ENCODE measurements at regions not wholly inside any gene's neighbourhood (a gene's known extent, or its start where the extent isn't known, plus 50 kb on each side); places are given as distances from the start of the nearest gene placed in this dataset.

DNA sequence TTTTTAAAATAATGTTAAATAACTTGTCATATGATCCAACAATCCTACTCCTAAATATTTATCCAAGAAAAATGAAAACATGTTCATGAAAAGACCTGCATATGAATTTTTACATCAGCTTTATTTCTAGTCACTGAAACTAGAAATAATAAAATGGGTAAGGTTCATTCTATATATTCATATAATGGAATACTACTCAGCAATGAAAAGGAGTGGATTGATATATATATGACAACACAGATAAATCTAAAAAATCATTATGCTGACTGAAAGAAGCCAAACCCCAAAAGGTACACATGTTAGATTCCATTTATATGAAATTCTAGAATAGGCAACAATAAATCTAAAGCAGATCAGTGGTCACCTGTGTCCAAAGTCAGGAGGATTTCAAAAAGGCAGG, 84.9 kb upstream of the PCBD1 start:
- peaks cover 18% of the 10 kb centered on the region for H3K9me3 ChIP-seq
- Mint-ChIP-seq H3K27ac (ENCODE audit: unreplicated experiment) (no peak overlapping the region), H3K9me3 (ENCODE audit: unreplicated experiment) (peaks cover 10% of the 10 kb centered on the region), H3K36me3 (ENCODE audit: insufficient read depth, unreplicated experiment) (no peaks in the 10 kb centered on the region), H3K4me1 (ENCODE audit: low read depth, unreplicated experiment) (no peaks in the 10 kb centered on the region), H3K4me3 (ENCODE audit: unreplicated experiment) (no peak overlapping the region), H3K27me3 (ENCODE audit: insufficient read depth, unreplicated experiment) (no peaks in the 10 kb centered on the region)
- H3K27me3 ChIP-seq (replicated peaks; ENCODE audit: control insufficient read depth, insufficient read depth, low read length) = no peaks in the 10 kb centered on the region
- no peak for DNase-seq
- ChIA-PET POLR2A (no interaction called here), CTCF (no interaction called here)
- intact Hi-C loops (cut with micrococcal nuclease; ENCODE audit: unreplicated experiment) = no loop called here
- peaks cover 7% of the 10 kb centered on the region; the same call in 1 of the 2 replicates for H3K4me1 ChIP-seq
- H3K36me3 ChIP-seq (ENCODE audit: control insufficient read depth, insufficient read depth, low read length) = no peaks in the 10 kb centered on the region
- H3K4me3 ChIP-seq (ENCODE audit: low read depth, low read length) = no peak overlapping the region
- TF ChIP-seq CTCF (IDR thresholded peaks at IDR 0.05; ENCODE audit: insufficient read depth in 1 of 2, low read depth in 1 of 2, low read length in 1 of 2, severe bottlenecking in 1 of 2, unreplicated experiment in 1 of 2) = no peak
- no TSS peak for BruUV-seq (replicated peaks)

GRCh38 chr10:70974351-70974901, 86.1 kb upstream of the PCBD1 start:
- no TSS peak for BruUV-seq (replicated peaks)
- Histone ChIP-seq H3K4me1 (peaks cover 7% of the 10 kb centered on the region; the same call in 1 of the 2 replicates), H3K9me3 (peaks cover 18% of the 10 kb centered on the region), H3K4me3 (ENCODE audit: low read depth, low read length) (no peak overlapping the region), H3K27me3 (replicated peaks; ENCODE audit: control insufficient read depth, insufficient read depth, low read length) (no peaks in the 10 kb centered on the region), H3K36me3 (ENCODE audit: control insufficient read depth, insufficient read depth, low read length) (no peaks in the 10 kb centered on the region)
- H3K27me3 Mint-ChIP-seq (ENCODE audit: insufficient read depth, unreplicated experiment) = no peaks in the 10 kb centered on the region
- H3K4me3 Mint-ChIP-seq (ENCODE audit: unreplicated experiment) = no peak overlapping the region
- DNase-seq = no peak
- H3K9me3 Mint-ChIP-seq (ENCODE audit: unreplicated experiment) = peaks cover 10% of the 10 kb centered on the region
- CTCF ChIA-PET = interaction anchor here (0.8 kb wide), 1 partner anchor 17 kb away, joined by 10 read pairs; no protein-coding TSS in a partner anchor
- no peaks in the 10 kb centered on the region for H3K4me1 Mint-ChIP-seq (ENCODE audit: low read depth, unreplicated experiment)
- intact Hi-C loops (cut with micrococcal nuclease; ENCODE audit: unreplicated experiment) = no loop called here
- TF ChIP-seq CTCF (IDR thresholded peaks at IDR 0.05; ENCODE audit: insufficient read depth in 1 of 2, low read depth in 1 of 2, low read length in 1 of 2, severe bottlenecking in 1 of 2, unreplicated experiment in 1 of 2) = no peak
- H3K36me3 Mint-ChIP-seq (ENCODE audit: insufficient read depth, unreplicated experiment) = no peaks in the 10 kb centered on the region
- POLR2A ChIA-PET = no interaction called here
- H3K27ac Mint-ChIP-seq (ENCODE audit: unreplicated experiment) = no peak overlapping the region

GRCh38 chr10:70974920-70975319, 86.6 kb upstream of the PCBD1 start:
- H3K4me3 ChIP-seq (ENCODE audit: low read depth, low read length) = no peak overlapping the region
- H3K9me3 ChIP-seq = peaks cover 18% of the 10 kb centered on the region
- no peak overlapping the region for H3K4me3 Mint-ChIP-seq (ENCODE audit: unreplicated experiment)
- peaks cover 10% of the 10 kb centered on the region for H3K9me3 Mint-ChIP-seq (ENCODE audit: unreplicated experiment)
- H3K36me3 ChIP-seq (ENCODE audit: control insufficient read depth, insufficient read depth, low read length) = no peaks in the 10 kb centered on the region
- intact Hi-C loops (cut with micrococcal nuclease; ENCODE audit: unreplicated experiment) = no loop called here
- TF ChIP-seq CTCF (IDR thresholded peaks at IDR 0.05; ENCODE audit: insufficient read depth in 1 of 2, low read depth in 1 of 2, low read length in 1 of 2, severe bottlenecking in 1 of 2, unreplicated experiment in 1 of 2) = no peak
- DNase-seq = no peak
- CTCF ChIA-PET = interaction anchor here (0.8 kb wide), 1 partner anchor 16 kb away, joined by 10 read pairs; no protein-coding TSS in a partner anchor
- no TSS peak for BruUV-seq (replicated peaks)
- no peaks in the 10 kb centered on the region for H3K36me3 Mint-ChIP-seq (ENCODE audit: insufficient read depth, unreplicated experiment)
- H3K4me1 Mint-ChIP-seq (ENCODE audit: low read depth, unreplicated experiment) = no peaks in the 10 kb centered on the region
- H3K27me3 Mint-ChIP-seq (ENCODE audit: insufficient read depth, unreplicated experiment) = no peaks in the 10 kb centered on the region
- H3K27me3 ChIP-seq (replicated peaks; ENCODE audit: control insufficient read depth, insufficient read depth, low read length) = no peaks in the 10 kb centered on the region
- H3K4me1 ChIP-seq = peaks cover 7% of the 10 kb centered on the region; the same call in 1 of the 2 replicates
- POLR2A ChIA-PET = interaction anchor here (0.6 kb wide), 1 partner anchor 612 kb away, joined by 7 read pairs; no protein-coding TSS in a partner anchor
- no peak overlapping the region for H3K27ac Mint-ChIP-seq (ENCODE audit: unreplicated experiment)

Measured in Caco-2 (cell line).